HG02571 (cell line): ENCODE measurements at regions not wholly inside any gene's neighbourhood (a gene's known extent, or its start where the extent isn't known, plus 50 kb on each side); places are given as distances from the start of the nearest gene placed in this dataset.

ENCODE experiments used
- ATAC-seq: cut with Tn5 transposase; IDR thresholded peaks from one replicate; pipeline ENCODE4 v1.9.1; 2021; ENCODE audit warnings: mild to moderate bottlenecking, moderate library complexity; ENCODE audit not compliant: unreplicated experiment

DNA sequence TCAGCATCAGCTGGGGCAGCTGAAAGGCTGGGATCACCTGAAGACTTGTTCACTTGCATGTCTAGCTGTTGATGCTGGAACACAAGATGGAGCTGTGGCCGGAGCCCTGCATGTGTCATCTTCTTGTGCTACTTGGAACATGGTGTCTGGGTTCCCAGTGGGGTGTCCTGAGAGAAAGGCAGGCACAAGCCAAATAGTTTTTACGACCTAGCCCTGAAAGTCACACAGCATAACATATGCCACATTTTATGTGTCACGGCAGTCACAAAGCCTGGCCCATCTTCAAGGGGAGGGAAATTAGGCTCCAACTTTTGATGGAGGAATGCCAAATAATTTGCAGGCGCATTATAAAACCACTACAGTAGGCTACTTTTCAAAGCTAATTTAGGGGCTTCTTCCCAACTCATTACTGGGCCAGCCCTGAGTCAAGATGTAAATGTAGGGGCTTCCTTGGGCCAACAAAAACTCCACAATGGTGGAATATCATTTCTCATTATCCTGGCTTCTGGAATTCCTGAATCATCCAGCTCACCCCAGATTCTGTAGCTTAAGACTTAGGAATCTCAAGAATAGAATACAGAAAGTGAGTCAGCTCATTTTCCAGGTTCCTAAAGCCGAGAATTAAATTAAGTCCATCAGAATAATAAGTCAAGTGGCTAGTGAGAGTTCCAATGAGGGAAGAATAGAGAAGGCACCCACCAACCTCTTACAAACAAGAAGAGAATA is 543.0 kb downstream of the TNS1 start:
- ATAC-seq, result no peak

DNA sequence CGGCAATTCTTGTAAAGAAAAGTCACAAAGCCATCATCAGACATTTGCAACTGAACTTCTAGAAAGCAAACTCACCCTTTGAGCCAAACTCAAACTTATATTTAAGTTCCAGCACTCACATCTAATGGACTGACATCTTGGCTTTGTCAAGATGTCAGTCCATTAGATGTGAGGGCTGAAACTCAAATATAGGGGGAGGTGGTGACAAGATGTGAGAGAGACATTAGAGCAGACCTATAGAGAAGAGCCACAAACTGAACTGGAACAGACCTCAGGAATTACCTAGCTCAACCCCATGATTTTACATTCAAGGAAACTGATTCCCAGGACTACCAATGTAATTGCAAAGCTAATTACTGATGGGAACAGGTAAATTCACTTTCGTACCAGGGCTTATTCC is 543.8 kb downstream of the TNS1 start:
- no peak for ATAC-seq

DNA sequence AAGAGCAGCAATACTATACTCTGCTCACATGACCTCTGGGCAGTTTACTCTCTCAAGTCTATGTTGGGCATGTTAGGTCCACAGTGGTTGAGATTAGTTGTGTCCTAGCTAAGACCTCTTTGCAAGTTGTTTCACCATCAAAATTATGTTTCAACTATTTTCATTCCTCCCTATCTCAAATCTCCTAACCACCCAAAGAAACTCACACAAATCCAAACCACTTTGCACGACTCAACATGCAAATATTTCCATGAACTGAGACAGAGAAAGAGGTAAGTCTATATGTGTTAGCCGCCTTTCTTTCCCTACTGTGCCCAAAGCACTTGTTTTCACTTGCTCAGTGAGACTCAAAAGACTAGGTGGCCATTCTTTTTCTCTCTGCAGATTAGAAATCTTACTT is 546.8 kb downstream of the TNS1 start:
- no peak for ATAC-seq

DNA sequence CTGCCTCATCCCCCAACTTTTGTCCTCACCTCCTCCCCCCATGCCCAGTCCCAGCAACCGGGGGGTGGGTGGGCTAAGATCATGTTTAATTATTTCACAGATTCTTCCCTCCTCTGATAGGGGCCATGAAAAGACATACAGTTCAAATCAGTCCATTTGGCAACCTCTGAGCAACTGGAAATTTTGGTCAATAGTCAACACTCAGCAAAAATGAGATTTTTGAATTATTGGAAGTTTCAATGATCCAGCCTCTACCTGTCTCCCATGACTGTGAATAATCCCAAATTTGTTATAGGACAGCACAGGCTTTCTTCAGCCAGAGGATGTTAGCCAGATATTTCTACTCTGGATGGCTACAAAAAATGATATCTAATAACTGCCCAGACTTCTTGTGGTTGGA is 549.9 kb downstream of the TNS1 start:
- ATAC-seq, result no peak

DNA sequence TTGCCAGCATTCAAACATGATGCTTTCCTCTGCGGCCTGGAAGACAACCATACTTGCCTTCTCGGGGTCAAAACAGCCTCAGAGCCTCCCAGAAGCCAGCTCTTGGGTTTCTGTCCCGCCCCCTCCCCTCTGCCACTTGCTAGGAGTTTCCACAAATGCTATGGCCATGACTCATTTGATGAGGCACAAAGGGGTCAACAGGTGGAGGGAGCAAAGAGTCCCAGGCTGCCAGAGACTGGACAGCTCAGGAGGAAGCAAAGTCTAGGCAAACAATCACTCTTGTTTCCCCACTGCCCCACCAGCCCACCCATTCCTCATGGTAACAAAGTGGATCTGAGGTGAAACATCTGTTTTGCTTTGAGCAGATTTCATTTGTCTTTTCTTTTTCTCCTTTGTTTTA is 551.1 kb downstream of the TNS1 start:
- ATAC-seq, result no peak

DNA sequence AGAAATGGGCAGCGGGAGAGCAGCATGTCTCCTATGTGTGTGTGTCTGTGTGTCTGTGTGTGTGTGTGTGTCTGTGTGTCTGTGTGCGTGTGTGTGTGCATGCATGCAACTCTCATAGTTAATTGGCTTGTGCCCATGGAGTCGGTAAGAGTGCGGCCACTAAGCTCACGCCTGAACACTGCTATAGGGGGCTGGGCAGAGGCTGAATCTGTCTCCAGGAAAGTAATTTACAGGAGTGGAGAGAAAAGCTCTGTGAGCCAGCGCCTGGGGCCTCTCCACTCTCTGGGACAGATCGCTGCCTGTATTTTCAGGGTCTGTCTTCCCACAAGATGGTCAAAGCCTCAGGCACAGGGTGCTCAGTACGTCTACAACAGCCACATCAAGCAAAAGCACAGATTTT is 553.4 kb downstream of the TNS1 start:
- no peak for ATAC-seq

DNA sequence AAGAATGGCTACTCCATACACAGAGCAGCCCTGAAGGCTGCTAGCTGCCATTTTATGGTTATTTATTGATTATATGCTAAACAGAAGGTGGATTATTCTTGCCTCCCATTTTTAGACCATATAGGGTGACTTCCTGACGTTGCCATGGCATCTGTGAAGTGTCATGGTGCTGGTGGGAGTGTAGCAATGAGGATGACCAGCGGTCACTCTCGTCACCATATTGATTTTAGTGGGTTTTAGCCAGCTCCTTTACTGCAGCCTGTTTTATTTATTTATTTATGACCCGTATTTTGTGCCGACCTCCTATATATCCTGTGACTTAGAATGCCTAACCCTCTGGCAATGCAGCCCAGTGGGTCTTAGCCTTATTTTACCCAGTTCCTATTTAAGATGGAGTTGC is 553.9 kb downstream of the TNS1 start:
- no peak for ATAC-seq

DNA sequence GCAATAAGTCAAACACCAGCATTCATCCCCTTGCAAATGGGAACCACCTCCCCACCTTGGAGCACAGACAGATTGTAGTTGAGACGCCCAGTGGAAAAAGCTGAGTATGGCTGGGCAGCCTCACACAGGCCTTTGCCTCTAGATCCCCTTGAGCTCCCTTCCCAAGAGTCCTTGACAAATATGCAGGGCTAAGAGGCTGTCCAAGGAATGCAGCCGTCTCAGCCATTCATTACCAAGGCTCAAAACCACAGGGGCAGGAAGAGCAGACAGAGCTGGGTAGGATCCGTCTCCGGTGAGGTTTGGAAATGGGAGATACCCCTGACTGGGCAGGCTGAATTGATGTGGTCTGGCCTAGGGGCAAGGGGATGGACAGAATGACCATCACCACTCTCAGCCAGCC is 557.1 kb downstream of the TNS1 start:
- ATAC-seq, result no peak

DNA sequence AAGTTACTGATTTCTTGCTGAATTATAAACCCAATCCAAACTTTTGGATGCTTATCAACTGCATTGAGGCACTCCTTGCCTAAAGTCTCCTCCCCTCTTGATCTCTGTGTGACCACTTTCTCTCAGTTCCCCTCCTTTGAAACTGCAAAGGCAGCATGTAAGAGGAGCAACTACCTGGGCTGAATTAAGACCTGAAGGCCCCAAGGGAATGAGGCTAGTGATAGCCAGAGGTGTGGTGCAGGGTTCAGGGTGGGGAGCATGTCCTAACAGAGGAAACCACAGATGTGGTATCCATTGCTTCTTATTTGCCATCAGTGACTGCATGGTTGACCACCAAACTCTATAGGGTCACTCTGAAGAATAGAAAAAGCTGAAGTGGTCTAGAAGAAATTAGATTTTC is 557.9 kb downstream of the TNS1 start:
- no peak for ATAC-seq

DNA sequence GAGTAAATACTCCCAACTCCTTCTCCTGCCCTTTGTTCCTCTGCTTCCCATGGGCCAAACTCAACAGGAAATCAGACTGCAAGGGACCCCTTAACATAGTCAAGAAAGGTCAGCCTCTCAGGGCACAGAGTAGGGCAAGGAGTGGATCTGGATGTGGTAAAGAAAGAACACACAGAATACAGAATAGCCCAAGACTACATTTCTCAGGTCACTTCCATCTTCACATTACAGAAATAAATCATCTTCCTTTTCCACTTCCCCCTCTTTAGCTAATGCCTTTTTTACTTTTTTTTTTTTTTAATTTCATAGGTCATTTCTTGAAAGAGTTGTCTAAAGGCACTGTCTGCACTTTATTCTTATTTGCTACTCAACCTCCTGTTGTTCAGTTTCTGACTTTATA is 558.3 kb downstream of the TNS1 start:
- ATAC-seq, result no peak

DNA sequence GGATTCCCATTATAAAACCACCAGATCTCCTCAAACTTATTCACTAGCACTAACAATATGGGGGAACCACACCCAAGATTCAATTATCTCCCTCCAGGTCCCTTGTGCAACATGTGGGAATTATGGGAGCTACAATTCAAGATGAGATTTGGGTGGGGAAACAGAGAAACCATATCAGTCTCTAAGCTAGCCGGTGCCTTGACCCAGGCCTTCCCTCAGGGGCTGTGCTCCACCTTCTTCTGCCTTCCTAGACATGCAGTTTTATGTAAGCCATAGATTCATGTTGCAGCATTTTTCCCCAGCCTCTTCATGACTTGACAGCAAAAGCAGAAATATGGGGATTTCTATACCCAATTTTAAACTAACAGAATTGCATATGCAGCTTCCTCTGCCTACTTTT is 559.2 kb downstream of the TNS1 start:
- no peak for ATAC-seq

DNA sequence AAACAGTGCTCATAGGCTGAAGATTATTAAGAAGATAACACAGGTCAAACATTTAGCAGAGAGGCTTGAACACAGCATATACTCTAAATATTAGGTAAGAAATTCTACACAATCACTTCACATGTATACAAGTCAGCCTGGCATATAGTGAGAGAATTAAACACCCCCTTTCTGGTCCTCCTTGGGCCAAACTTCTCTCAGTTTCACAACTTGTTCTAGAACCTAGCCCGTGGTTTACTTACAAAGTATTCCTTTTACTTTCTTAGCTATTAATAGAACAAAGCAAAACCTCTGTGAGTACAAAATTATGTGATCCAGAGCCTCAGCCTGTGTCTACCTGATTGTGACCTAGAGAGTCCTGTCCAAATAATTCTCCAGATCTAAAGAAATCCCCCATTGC is 562.8 kb downstream of the TNS1 start:
- peak; percentile 74 for ATAC-seq

DNA sequence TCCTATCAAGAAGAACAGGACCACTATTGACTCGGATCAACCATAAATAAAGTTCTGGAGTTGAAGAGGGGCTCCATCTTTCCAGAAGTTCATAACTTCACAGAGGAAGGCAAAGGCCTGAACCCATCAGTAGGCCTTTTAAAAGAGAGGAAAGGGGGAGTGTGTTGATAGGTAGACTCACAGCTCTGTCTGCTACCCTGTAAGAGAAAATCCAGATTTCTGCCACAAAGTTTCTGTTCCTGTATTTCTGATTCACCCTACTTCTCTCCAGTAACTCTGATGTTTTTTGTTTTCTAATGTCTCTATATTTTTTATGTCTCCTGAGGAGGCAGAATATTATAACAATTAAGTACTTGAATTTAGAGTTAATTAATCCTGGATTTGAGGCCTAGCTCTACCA is 564.0 kb downstream of the TNS1 start:
- no peak for ATAC-seq

DNA sequence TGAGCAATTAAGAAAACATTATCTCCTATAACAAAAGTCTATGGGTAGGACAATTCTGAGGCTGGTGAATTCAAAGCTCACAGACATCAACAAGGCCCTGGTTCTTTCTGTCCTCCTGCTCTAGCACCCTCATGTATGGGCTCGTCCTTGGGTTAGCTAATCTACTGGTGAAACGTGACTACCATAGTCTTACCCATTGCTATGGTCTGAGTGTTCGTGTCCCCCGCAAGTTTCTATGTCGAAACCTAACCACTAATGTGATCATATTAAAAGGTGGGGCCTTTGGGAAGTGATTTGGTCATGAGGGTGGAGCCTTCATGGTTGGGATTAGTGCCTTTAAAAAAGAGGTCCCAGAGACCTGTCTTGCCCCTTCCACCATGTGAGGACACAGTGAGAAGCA is 564.7 kb downstream of the TNS1 start:
- no peak for ATAC-seq

DNA sequence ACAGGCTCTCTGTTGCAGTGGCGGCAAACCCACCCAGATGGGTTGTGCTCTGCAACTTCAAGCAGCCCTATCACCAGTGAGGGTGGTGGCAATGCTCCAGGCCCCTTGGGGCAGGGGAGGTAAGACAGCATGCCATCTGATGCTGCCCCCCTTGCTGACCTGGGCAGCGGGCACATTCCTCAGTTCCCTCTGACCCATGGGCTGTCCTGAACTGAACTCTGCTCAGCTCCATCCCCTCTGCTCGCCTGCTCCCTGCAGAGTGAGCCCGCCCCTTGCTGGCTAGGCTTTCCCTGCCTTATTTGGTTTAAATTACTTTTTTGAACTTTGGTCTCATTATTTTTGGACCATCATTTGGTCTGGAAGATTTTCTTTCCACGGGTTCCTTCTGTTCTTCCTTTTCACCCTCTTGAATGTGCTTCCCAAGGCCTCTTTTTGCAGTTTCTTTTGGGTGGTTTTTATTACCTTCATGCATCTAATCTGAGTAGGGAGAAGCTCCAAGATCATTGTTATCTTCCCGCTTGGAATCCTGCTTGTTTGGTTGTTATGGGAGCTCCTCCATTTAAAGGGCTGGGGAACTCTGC is 565.4 kb downstream of the TNS1 start:
- ATAC-seq, result no peak

DNA sequence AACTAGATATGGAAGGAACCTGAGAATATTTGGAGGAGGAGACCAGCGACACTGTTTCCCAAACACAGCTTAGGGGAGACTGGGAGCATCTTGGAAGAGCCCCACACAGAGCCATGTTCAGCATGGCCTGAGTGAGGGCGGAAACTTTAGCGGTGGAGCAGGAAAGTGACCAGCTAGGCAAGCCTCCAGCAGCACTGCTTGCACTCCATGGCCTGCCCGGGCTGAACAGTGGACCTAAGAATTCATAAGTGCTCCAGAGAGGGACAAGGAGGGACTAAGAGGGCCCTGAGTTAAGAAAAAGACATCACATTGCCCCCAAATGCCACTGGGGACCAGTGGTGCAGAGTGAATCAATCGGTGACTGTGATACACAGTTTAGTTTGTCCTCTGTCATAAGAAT is 566.4 kb downstream of the TNS1 start:
- ATAC-seq, result no peak

DNA sequence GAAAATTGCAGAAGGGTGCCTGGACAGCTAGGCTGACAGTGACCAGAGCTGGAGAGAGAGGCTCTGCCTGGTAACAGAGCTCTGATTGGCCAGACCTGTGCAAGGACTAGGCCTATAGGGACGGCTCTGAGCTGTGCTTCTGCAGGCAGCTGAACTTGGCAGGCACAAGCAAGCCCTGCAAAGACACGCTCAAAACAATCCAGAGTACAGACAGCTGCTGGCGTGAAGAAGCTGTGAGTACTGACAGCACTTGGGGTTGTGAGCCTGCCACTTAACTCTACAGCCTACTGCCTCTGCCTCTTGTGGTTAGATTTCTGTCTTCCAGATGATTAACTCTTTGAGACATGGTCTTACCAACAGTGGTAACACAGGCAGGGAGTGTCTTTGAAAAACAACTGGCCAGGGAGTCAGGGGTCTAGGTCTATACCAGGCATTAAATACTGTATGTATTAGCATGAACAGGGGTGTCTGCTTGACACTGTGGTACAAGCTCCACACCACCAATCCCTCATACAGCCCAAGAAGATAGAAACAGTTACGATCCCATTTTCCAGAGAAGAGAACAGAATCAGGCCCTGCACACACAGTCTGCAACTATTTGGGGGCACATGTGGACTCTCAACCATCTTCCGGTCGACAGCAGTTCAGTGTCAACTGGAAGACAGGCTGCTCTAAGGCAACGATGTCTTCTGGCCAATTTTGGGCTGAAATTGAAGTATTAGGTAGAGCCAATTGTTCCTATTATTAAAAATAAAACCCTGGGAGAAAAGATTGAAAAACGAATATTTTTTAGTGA is 568.4 kb downstream of the TNS1 start:
- ATAC-seq, result peak; percentile 96

DNA sequence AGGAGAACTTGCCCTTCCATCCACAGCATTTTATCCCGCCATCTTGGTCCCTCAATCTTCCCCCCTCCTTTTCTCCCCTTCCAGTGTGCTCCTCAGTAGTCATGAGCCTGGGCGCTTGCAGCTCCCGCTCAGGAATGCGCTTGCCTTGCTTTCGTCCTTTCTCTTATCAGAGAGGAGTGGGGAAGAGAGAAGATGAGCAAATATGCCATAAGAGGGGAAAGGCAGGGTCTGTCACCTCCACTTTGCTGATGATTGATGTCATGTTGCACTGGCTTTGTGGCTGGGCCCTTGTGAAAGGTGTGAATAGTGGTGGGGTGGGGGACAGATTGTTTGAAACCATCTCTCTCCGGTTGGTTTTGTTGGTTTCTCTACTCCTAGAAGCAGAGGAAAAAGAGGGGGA is 569.3 kb downstream of the TNS1 start:
- ATAC-seq, result no peak

DNA sequence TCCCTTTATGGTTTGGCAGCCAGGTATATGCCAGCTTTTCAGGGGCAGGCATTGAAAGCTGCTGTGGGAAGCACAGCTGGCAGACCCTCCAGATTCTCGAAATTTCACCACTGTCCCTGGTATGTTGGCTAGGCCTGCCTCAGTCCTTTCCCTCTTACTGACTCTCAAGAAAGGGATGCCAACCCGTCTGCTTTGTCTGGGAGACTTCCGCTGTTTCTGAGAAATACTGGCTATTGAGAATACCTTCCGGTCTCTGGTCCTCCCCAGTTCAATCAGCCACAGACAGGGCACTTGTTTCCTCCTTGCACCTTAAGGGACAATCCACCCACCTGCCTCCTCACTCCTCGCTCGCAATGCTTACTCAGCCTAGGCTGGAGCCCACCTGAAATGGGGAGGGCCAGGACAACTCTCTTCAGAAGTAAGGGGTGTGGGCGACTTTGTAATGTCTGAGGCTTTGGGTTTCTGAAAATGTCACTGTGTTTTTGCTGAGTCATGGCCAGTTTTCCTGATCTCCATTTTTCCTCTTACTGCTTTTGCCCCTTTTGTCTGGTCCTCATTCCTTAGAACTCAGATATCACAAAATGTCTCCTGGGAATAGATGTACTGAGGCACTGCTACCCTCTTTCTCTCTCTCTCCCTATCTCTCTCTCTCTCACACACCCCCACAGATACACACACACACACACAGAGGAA is 571.1 kb downstream of the TNS1 start:
- ATAC-seq, result no peak

DNA sequence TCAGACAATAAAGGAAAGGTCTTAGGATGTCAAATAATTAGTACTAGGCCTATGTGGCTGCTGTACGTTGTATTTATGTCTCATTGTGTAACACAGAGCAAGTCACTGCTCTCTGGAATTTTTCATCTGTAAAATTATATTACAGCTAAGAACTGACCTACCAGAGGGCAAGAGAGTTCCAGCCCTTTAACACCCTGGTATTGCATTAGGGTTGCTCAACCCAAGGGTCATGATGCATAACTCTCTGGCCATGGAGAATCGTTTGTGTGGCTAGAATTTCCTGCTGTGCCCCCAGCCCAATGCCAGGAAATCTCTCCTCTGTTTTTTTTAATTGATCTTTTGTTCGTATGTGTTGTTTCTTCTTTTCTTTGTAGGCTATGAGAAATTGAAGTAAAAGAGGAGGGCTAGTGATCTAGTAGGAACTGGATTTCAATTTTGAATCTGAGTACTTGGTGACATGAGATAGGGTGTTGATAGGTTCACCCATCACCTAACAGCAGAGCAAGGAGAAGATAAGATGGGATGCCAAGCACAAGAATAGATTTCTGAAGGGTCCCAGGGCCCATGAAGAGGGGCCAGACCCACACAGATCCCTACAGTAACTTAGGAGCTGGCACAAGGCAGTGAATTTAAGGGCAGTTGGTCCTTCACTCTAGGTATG is 571.2 kb upstream of the TNP1 start:
- no peak for ATAC-seq

DNA sequence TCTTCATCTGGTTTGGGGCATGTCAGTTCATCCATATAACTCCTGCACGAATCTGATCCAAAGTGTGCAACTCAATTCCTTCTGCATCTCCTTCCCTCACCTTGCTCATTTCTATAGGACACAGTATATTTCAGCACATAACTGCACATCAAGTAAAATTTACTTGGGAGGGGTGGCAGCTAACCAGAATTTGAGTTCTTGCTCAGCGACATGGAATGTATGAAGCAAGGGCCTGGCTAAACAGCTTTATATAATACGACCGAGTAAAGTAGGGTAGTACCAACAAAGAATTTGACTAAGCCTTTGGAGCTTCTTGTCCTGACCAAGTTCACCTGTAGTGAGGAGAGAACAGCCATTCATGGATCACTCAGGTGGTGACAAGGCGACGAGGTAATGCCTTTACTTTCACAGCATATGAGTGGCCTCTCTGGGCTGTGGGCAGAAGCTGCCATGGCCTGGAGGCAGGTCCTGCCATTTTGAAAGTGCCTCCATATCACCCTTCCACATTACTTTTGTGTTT is 570.2 kb upstream of the TNP1 start:
- ATAC-seq, result no peak
